IMR-90 (cell line): ENCODE measurements at regions not wholly inside any gene's neighbourhood (a gene's known extent, or its start where the extent isn't known, plus 50 kb on each side); places are given as distances from the start of the nearest gene placed in this dataset.

Source experiments
- ATAC-seq: fragments of 200-7000 bp; cut with Tn5 transposase; 2 replicates; pipeline ENCODE4 v1.9.1; 2020; ENCODE audit warnings: low read depth, mild to moderate bottlenecking, moderate library complexity
- BruUV-seq: library from RNA; stranded (reverse); fragments of 400-500 nt; replicated peaks from 2 replicates; lab custom pipeline; 2021; lab: Mats Ljungman, UMichigan
- CTCF ChIA-PET: fragments of 300-600 bp; formaldehyde crosslinking; extraction: SDS; loops from one replicate; lab custom pipeline; 2021; ENCODE audit warnings: antibody characterized with exemption; lab: Yijun Ruan, JAX
- POLR2A ChIA-PET: fragments of 300-600 bp; sonication (Branson Sonifier 250); formaldehyde crosslinking; loops from one replicate; lab custom pipeline; 2022; ENCODE audit warnings: antibody characterized with exemption; ENCODE audit not compliant: unreplicated experiment; lab: Charles Lee
- DNase-seq: peaks from one replicate; pipeline ENCODE4 v3.0.0; 2013
- H2AFZ ChIP-seq: replicated peaks from 2 replicates; pipeline ENCODE3; 2013; ENCODE audit warnings: low read length, mild to moderate bottlenecking; ENCODE audit not compliant: poor library complexity
- H2AK5ac ChIP-seq: 2 replicates; pipeline ENCODE4 v1.6.1; 2013; ENCODE audit warnings: low read depth, low read length, inconsistent platforms
- H2AK9ac ChIP-seq: replicated peaks from 2 replicates; pipeline ENCODE3; 2013; ENCODE audit warnings: mild to moderate bottlenecking, low read depth, low read length, moderate library complexity; ENCODE audit not compliant: poor library complexity
- H2BK120ac ChIP-seq: 2 replicates; pipeline ENCODE4 v1.6.1; 2013; ENCODE audit warnings: low read depth, low read length, inconsistent platforms
- H2BK15ac ChIP-seq: 3 replicates; pipeline ENCODE4 v1.6.1; 2013; ENCODE audit warnings: low read depth, low read length, inconsistent platforms
- H2BK20ac ChIP-seq: 2 replicates; pipeline ENCODE4 v1.6.1; 2013; ENCODE audit warnings: low read depth, mild to moderate bottlenecking, inconsistent platforms, low read length, moderate library complexity
- H2BK5ac ChIP-seq: 2 replicates; pipeline ENCODE4 v1.6.1; 2013; ENCODE audit warnings: mild to moderate bottlenecking, low read depth, low read length, inconsistent platforms; ENCODE audit not compliant: poor library complexity, severe bottlenecking
- H3K14ac ChIP-seq: replicated peaks from 2 replicates; pipeline ENCODE4 v1.6.1; 2013; ENCODE audit warnings: low read depth, low read length, inconsistent platforms
- H3K18ac ChIP-seq: 2 replicates; pipeline ENCODE4 v1.6.1; 2013; ENCODE audit warnings: low read depth, low read length, control low read depth
- H3K23ac ChIP-seq: 2 replicates; pipeline ENCODE4 v1.6.1; 2013; ENCODE audit warnings: low read depth, low read length, inconsistent platforms
- H3K27ac ChIP-seq: 2 replicates; pipeline ENCODE4 v1.5.1; 2013; ENCODE audit warnings: mild to moderate bottlenecking, control low read depth, low read length; ENCODE audit not compliant: insufficient read depth
- H3K27me3 ChIP-seq: 2 replicates; pipeline ENCODE4 v1.6.1; 2013; ENCODE audit warnings: low read length; ENCODE audit not compliant: control insufficient read depth, insufficient read depth
- H3K36me3 ChIP-seq: 2 replicates; pipeline ENCODE4 v1.6.1; 2013; ENCODE audit warnings: low read length, mixed read lengths; ENCODE audit not compliant: control insufficient read depth, insufficient read depth
- H3K4ac ChIP-seq: 2 replicates; pipeline ENCODE4 v1.6.1; 2013; ENCODE audit warnings: low read depth, low read length, inconsistent platforms
- H3K4me1 ChIP-seq: 2 replicates; pipeline ENCODE4 v1.6.1; 2013; ENCODE audit warnings: low read length, mixed read lengths; ENCODE audit not compliant: control insufficient read depth, insufficient read depth
- H3K4me2 ChIP-seq: 2 replicates; pipeline ENCODE4 v1.6.1; 2013; ENCODE audit warnings: low read depth, mild to moderate bottlenecking, control low read depth, low read length, moderate library complexity
- H3K4me3 ChIP-seq: 2 replicates; pipeline ENCODE4 v1.5.1; 2013; ENCODE audit warnings: low read depth, mild to moderate bottlenecking, control low read depth, low read length, moderate library complexity; ENCODE audit not compliant: insufficient read depth
- H3K56ac ChIP-seq: 2 replicates; pipeline ENCODE4 v1.6.1; 2013; ENCODE audit warnings: low read length, inconsistent platforms; ENCODE audit not compliant: insufficient read depth; ENCODE audit errors: extremely low read depth
- H3K79me1 ChIP-seq, 2 experiments: 2 replicates each; pipeline ENCODE4 v1.6.1; 2013; ENCODE audit warnings: low read length in 2 of 2, inconsistent platforms in 1 of 2, low read depth in 1 of 2
- H3K9ac ChIP-seq: 2 replicates; pipeline ENCODE4 v1.6.1; 2013; ENCODE audit warnings: low read depth, low read length, control low read depth
- H3K9me1 ChIP-seq: 2 replicates; pipeline ENCODE4 v1.6.1; 2013; ENCODE audit warnings: low read length, inconsistent platforms; ENCODE audit not compliant: insufficient read depth
- H3K9me3 ChIP-seq: 2 replicates; pipeline ENCODE4 v1.6.1; 2013; ENCODE audit warnings: low read length; ENCODE audit not compliant: control insufficient read depth, insufficient read depth
- H4K20me1 ChIP-seq: 2 replicates; pipeline ENCODE4 v1.6.1; 2013; ENCODE audit warnings: low read length, inconsistent platforms; ENCODE audit not compliant: insufficient read depth
- H4K5ac ChIP-seq: 2 replicates; pipeline ENCODE4 v1.6.1; 2013; ENCODE audit warnings: mild to moderate bottlenecking, low read depth, low read length, control low read depth
- H4K8ac ChIP-seq, 2 experiments: 2 replicates each; pipeline ENCODE4 v1.6.1; 2013; ENCODE audit warnings: low read depth in 2 of 2, low read length in 2 of 2, control low read depth in 1 of 2, inconsistent platforms in 1 of 2
- H4K91ac ChIP-seq: 2 replicates; pipeline ENCODE4 v1.6.1; 2013; ENCODE audit warnings: low read depth, low read length, inconsistent platforms; ENCODE audit not compliant: insufficient read depth
- ELK1 ChIP-seq: fragments of 150-350 bp; IDR thresholded peaks from 2 replicates; pipeline ENCODE4 v1.6.1; 2016; ENCODE audit warnings: low read depth, mild to moderate bottlenecking, low read length, moderate library complexity, borderline replicate concordance
- MAZ ChIP-seq: IDR thresholded peaks from 2 replicates; pipeline ENCODE4 v1.6.1; 2012; ENCODE audit warnings: low read depth, mild to moderate bottlenecking, low read length, improper control_type of control experiment, moderate library complexity, borderline replicate concordance
- POLR2A ChIP-seq: IDR thresholded peaks from 2 replicates; pipeline ENCODE4 v1.6.1; 2012; ENCODE audit warnings: mild to moderate bottlenecking, low read depth, low read length
- RAD21 ChIP-seq: IDR thresholded peaks from 2 replicates; pipeline ENCODE4 v1.6.1; 2012; ENCODE audit warnings: low read length, improper control_type of control experiment
- WGBS, 2 experiments: methylation state at CpG; one replicate each; pipeline versions ENCODE4 v1.1.5 to v1.1.7; 2013; ENCODE audit warnings: missing lambda C conversion rate in 2 of 2; ENCODE audit not compliant: insufficient read length in 1 of 2; ENCODE audit errors: extremely low coverage in 2 of 2; 5-methylcytosine and 5-hydroxymethylcytosine counted together
- dilution Hi-C: fragments of 300-500 bp; cut with HindIII; formaldehyde crosslinking; loops from one replicate; pipeline ENCODE4 v1.14.3; 2018; ENCODE audit warnings: low sequenced_read_pairs; ENCODE audit not compliant: unreplicated experiment
- in situ Hi-C: fragments of 300-500 bp; cut with MboI; formaldehyde crosslinking; loops from 3 replicates; pipeline ENCODE4 v1.14.3; 2019; ENCODE audit warnings: low sequenced_read_pairs, inconsistent platforms, mixed read lengths
- intact Hi-C: fragments of 100-400 bp; cut with micrococcal nuclease; formaldehyde crosslinking; loops from 2 replicates; pipeline ENCODE4 v1.10.0; 2022

- Histone ChIP-seq H4K20me1 (no peaks in the 10 kb centered on the region), H3K4me3 (no peak overlapping the region), H3K56ac (no peak overlapping the region), H4K8ac (no peak overlapping the region), H2AFZ (no peak overlapping the region), H3K36me3 (no peaks in the 10 kb centered on the region), H3K4ac (no peak overlapping the region), H2BK120ac (no peak overlapping the region), H2BK15ac (no peak overlapping the region), H3K27me3 (no peaks in the 10 kb centered on the region; the same call in 1 of the 2 replicates), H3K79me1 (no peaks in the 10 kb centered on the region), H2AK9ac (no peak overlapping the region), H3K23ac (no peak overlapping the region), H3K27ac (no peak overlapping the region), H4K5ac (no peak overlapping the region), H2BK5ac (no peak overlapping the region), H3K4me1 (no peaks in the 10 kb centered on the region), H2AK5ac (no peak overlapping the region; the same call in 1 of the 2 replicates), H3K4me2 (no peak overlapping the region), H3K9me1 (no peaks in the 10 kb centered on the region), H3K9ac (no peak overlapping the region), H3K9me3 (no peaks in the 10 kb centered on the region), H2BK20ac (no peak overlapping the region), H4K91ac (no peak overlapping the region), H3K18ac (no peak overlapping the region), H3K14ac (no peak overlapping the region)
- in situ Hi-C loops: no loop called here
- intact Hi-C loops: no loop called here
- DNase-seq: no peak
- TF ChIP-seq ELK1 (no peak), POLR2A (no peak), RAD21 (no peak), MAZ (no peak)
- no CpG with 5 or more reads among the region's 3 CpGs for WGBS, 2 experiments
- ChIA-PET POLR2A (no interaction called here), CTCF (no interaction called here)
- dilution Hi-C loops: no loop called here
- no TSS peak for BruUV-seq
- ATAC-seq: no peak
Observed at GRCh38 chr11:15769203-15769602, 587.1 kb downstream of the SOX6 start.
